ENCODE measurements at regions not wholly inside any gene's neighbourhood (a gene's known extent, or its start where the extent isn't known, plus 50 kb on each side); places are given as distances from the start of the nearest gene placed in this dataset.

DNA sequence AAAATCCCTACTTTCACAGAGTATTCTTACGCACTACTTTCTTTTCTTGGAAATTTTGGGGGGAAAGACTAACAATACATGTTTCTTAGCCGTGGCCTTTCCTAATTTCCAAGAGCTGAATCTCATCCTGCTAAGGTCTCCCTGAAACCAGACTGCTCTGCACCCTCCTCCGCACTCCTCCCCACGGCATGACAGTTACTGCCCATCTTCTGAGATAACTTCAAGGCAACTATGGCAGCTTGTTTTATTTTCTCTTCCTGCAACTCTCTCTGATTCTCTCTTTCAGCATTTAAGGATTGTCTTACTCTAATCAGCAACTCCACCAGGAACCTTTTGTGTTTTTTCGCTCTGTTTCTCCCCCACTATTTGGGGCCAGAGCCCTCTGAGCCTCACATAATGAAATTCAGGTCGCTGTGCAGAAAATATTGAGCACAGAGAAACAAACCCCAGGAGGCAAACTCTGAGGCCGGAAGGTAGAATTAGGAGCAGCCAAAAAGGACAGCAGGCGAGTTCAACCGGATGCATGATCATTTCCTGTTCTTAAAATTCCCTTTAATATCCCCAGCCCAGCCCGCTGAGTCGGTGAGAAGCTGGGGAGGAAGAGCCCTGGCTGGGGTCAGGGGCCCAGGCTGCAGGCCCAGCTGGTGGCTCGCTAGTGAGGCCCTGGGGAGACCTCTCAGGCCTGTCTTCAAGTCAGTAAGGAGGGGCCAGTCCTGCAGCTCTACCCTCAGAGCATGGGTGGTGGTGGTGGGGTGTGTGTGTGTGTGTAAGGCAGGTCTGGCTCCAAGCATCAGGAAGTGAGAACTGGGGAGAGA lies 213.6 kb upstream of the S1PR3 start:
- Histone ChIP-seq H3K27me3 (no peaks in the 10 kb centered on the region), H3K9me3 (no peaks in the 10 kb centered on the region), H3K36me3 (no peaks in the 10 kb centered on the region), H3K4me3 (no peak overlapping the region), H3K27ac (peak overlapping the region in 3 of 4 donors; percentile 38 to 50 (median 38)), H3K4me1 (peaks cover 0 to 53% (median 20%) of the 10 kb centered on the region in 3 donors)
- WGBS, 2 donors (ENCODE audit: low coverage in 1 of 2): 57 to 90% methylated on average over 5 to 10 of the region's 12 CpGs
- TF ChIP-seq POLR2AphosphoS5 (IDR thresholded peaks at IDR 0.05) (no peak), POLR2A (IDR thresholded peaks at IDR 0.05) (no peak), EP300 (IDR thresholded peaks at IDR 0.05) (no peak)
- TF ChIP-seq, protein P1, sequence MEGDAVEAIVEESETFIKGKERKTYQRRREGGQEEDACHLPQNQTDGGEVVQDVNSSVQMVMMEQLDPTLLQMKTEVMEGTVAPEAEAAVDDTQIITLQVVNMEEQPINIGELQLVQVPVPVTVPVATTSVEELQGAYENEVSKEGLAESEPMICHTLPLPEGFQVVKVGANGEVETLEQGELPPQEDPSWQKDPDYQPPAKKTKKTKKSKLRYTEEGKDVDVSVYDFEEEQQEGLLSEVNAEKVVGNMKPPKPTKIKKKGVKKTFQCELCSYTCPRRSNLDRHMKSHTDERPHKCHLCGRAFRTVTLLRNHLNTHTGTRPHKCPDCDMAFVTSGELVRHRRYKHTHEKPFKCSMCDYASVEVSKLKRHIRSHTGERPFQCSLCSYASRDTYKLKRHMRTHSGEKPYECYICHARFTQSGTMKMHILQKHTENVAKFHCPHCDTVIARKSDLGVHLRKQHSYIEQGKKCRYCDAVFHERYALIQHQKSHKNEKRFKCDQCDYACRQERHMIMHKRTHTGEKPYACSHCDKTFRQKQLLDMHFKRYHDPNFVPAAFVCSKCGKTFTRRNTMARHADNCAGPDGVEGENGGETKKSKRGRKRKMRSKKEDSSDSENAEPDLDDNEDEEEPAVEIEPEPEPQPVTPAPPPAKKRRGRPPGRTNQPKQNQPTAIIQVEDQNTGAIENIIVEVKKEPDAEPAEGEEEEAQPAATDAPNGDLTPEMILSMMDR (IDR thresholded peaks at IDR 0.05): no peak
- ATAC-seq: no peak

DNA sequence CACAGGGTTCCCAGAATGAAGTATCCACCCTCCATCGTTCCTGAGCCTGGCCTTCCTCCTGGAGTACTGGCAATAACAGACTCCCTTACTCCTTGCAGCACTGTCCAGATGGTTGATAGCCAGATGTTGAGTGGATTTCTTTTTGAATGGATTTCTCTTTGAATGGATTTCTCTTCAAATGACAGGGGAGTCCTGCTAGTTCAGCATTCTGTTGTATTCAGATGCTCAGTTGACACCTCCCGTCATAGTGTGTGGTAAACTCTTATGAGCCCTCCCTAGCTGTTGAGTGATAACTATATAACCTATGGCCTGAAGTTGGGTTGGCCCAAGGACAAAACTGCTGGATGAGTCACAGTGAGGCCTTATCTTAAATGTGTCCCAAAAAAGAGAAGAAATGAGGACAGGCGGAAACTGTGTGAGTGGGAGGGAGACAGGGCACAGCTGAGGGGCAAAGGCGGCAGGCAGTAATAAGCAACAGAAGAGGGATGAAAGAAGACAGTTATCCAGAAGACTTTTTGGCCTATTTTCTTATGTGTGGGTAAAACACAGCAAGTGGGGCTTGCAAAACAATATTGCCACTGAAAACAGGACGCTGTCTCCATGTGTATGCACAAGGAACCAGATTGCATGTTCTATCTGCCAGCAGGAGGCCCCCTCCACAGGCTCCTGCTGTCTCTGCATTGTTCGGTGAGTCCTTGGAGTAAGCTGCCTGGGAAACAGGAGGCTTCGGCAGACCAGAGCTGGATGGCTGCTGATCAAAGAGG lies 209.5 kb upstream of the S1PR3 start:
- 32 to 60% methylated on average over 4 to 6 of the region's 7 CpGs for WGBS, 2 donors (ENCODE audit: low coverage in 1 of 2)
- no peaks in the 10 kb centered on the region for H3K27me3 ChIP-seq
- H3K27ac ChIP-seq: peak overlapping the region in 2 of 4 donors; percentile 45 to 49
- no peak for TF ChIP-seq POLR2A (IDR thresholded peaks at IDR 0.05)
- TF ChIP-seq, protein P1 (IDR thresholded peaks at IDR 0.05): peak in 3 of 4 experiments; percentile 28 to 66 (median 49)
- no peaks in the 10 kb centered on the region for H3K9me3 ChIP-seq
- peak; percentile 62 for ATAC-seq
- no peak overlapping the region for H3K4me3 ChIP-seq
- no peaks in the 10 kb centered on the region for H3K36me3 ChIP-seq
- peaks cover 5 to 48% (median 10%) of the 10 kb centered on the region in 3 donors for H3K4me1 ChIP-seq

DNA sequence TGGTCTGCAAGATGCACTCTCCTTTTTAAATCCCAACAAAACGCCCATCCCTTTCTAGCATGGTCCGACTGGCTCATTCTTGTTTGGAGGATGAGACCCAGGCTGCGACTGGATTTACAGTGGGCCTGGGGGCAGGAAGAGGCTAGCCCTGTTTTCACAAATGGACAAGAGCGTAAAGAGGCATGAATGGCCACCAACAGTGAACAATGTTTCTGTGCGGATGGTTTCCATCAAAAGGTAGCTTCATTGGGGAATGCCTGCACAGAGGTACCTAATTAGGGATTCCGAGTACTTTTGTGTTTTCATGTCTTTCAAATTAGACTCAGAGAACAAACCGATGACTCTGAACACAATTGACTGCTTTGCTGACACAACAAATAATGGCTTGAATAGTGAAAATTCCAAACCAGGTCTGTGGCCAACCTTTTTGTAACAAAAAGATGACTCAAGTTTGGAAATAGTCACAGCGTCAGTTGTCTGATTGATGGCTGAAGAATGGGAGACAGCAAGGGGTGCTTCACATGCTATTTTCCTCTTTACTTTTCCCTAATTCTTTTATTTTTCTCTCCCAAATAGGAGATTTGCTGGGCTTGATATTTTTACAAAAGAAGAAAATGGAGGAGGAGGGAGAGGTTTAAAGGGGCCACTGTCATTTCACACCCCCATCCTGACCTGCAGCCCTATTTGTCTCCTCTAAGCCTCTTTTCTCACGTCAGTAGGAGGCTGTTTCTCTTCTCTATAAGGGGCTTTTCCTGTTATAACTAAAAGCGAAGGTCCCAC lies 208.1 kb upstream of the S1PR3 start:
- peak overlapping the region in 1 of 4 donors; percentile 45 for H3K27ac ChIP-seq
- H3K4me3 ChIP-seq: no peak overlapping the region

DNA sequence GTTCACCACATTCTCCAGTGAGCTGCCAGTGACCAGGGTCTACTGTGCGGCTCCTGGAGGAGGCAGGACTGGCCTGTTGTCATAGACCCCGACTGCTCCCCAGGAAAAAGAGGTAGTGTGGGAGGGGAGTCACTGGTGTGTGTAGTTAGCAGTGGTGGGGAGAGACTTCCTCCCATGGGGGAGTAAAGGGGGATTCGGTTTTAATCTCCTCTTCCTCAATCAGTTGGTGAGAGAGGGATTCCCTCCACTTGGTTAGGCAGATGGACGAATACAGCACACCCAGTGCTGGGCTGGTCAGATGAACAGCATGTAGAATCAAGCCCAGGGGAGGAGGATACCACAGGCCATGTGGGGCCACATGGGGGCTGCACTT lies 207.6 kb upstream of the S1PR3 start:
- no peak for ATAC-seq
- TF ChIP-seq EP300 (IDR thresholded peaks at IDR 0.05) (no peak), POLR2A (IDR thresholded peaks at IDR 0.05) (no peak), POLR2AphosphoS5 (IDR thresholded peaks at IDR 0.05) (no peak)
- TF ChIP-seq, protein P1 (IDR thresholded peaks at IDR 0.05): no peak
- Histone ChIP-seq H3K9me3 (no peaks in the 10 kb centered on the region), H3K36me3 (no peaks in the 10 kb centered on the region), H3K4me3 (no peak overlapping the region), H3K27me3 (no peaks in the 10 kb centered on the region), H3K4me1 (peaks cover 5 to 49% (median 11%) of the 10 kb centered on the region in 3 donors), H3K27ac (no peak overlapping the region)
- 100% methylated on average over 1 of the region's 4 CpGs; no CpG with 5 or more reads in 1 of the 2 donors for WGBS, 2 donors (ENCODE audit: low coverage in 1 of 2)

More for the DNA sequence above, 208.1 kb upstream of the S1PR3 start:
- peaks cover 5 to 48% (median 11%) of the 10 kb centered on the region in 3 donors for H3K4me1 ChIP-seq
- no peak for ATAC-seq
- no peaks in the 10 kb centered on the region for H3K9me3 ChIP-seq
- H3K27me3 ChIP-seq: no peaks in the 10 kb centered on the region
- H3K36me3 ChIP-seq: no peaks in the 10 kb centered on the region
- 78 to 79% methylated on average over 7 to 9 of the region's 10 CpGs for WGBS, 2 donors (ENCODE audit: low coverage in 1 of 2)
- no peak for TF ChIP-seq POLR2AphosphoS5 (IDR thresholded peaks at IDR 0.05)
- TF ChIP-seq, protein P1 (IDR thresholded peaks at IDR 0.05): no peak
- no peak for TF ChIP-seq EP300 (IDR thresholded peaks at IDR 0.05)
- TF ChIP-seq POLR2A (IDR thresholded peaks at IDR 0.05): no peak

Data from gastroesophageal sphincter (tissue), 4 donors.